Osteocyte (in vitro differentiated cells): ENCODE measurements at regions not wholly inside any gene's neighbourhood (a gene's known extent, or its start where the extent isn't known, plus 50 kb on each side); places are given as distances from the start of the nearest gene placed in this dataset.

ENCODE experiments used
- DNase-seq: peaks from one replicate; pipeline ENCODE4 v3.0.0; 2021; ENCODE audit warnings: mixed read lengths; ENCODE audit not compliant: unreplicated experiment; ENCODE audit errors: extremely low spot score
- H3K27ac Mint-ChIP-seq: one replicate; pipeline ENCODE4 v1.8.0; 2021; ENCODE audit warnings: mild to moderate bottlenecking, mixed read lengths; ENCODE audit not compliant: unreplicated experiment
- H3K27me3 Mint-ChIP-seq: one replicate; pipeline ENCODE4 v1.8.0; 2021; ENCODE audit warnings: mixed read lengths; ENCODE audit not compliant: unreplicated experiment
- H3K36me3 Mint-ChIP-seq: one replicate; pipeline ENCODE4 v1.8.0; 2021; ENCODE audit warnings: mixed read lengths; ENCODE audit not compliant: unreplicated experiment
- H3K4me1 Mint-ChIP-seq: one replicate; pipeline ENCODE4 v1.8.0; 2021; ENCODE audit warnings: mixed read lengths; ENCODE audit not compliant: unreplicated experiment
- H3K4me3 Mint-ChIP-seq: one replicate; pipeline ENCODE4 v1.8.0; 2021; ENCODE audit warnings: mild to moderate bottlenecking, moderate library complexity, mixed read lengths; ENCODE audit not compliant: unreplicated experiment
- H3K9me3 Mint-ChIP-seq: one replicate; pipeline ENCODE4 v1.8.0; 2021; ENCODE audit warnings: mixed read lengths; ENCODE audit not compliant: unreplicated experiment
- TF ChIP-seq, protein P1 (sequence below): fragments of 200-600 bp; sonication (generic); IDR thresholded peaks from 2 replicates; pipeline ENCODE4 v1.5.0; 2021; ENCODE audit warnings: antibody characterized with exemption, mild to moderate bottlenecking, moderate library complexity

- TF ChIP-seq, protein P1, sequence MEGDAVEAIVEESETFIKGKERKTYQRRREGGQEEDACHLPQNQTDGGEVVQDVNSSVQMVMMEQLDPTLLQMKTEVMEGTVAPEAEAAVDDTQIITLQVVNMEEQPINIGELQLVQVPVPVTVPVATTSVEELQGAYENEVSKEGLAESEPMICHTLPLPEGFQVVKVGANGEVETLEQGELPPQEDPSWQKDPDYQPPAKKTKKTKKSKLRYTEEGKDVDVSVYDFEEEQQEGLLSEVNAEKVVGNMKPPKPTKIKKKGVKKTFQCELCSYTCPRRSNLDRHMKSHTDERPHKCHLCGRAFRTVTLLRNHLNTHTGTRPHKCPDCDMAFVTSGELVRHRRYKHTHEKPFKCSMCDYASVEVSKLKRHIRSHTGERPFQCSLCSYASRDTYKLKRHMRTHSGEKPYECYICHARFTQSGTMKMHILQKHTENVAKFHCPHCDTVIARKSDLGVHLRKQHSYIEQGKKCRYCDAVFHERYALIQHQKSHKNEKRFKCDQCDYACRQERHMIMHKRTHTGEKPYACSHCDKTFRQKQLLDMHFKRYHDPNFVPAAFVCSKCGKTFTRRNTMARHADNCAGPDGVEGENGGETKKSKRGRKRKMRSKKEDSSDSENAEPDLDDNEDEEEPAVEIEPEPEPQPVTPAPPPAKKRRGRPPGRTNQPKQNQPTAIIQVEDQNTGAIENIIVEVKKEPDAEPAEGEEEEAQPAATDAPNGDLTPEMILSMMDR = no peak
- no peak for DNase-seq
- Mint-ChIP-seq H3K27me3 (no peaks in the 10 kb centered on the region), H3K4me3 (no peak overlapping the region), H3K4me1 (no peaks in the 10 kb centered on the region), H3K9me3 (peaks cover 4% of the 10 kb centered on the region), H3K36me3 (no peaks in the 10 kb centered on the region), H3K27ac (no peak overlapping the region)
Measured at GRCh38 chr2:82120115-82120514, 1815.6 kb upstream of the LRRTM1 start.

- Mint-ChIP-seq H3K9me3 (peaks cover 17% of the 10 kb centered on the region), H3K27me3 (no peaks in the 10 kb centered on the region), H3K4me3 (no peak overlapping the region), H3K4me1 (no peaks in the 10 kb centered on the region), H3K27ac (no peak overlapping the region), H3K36me3 (no peaks in the 10 kb centered on the region)
- TF ChIP-seq, protein P1 = no peak
- DNase-seq = no peak
Measured at GRCh38 chr2:82109418-82109817, 1804.9 kb upstream of the LRRTM1 start.

- Mint-ChIP-seq H3K36me3 (no peaks in the 10 kb centered on the region), H3K4me1 (no peaks in the 10 kb centered on the region), H3K9me3 (no peaks in the 10 kb centered on the region), H3K27ac (no peak overlapping the region), H3K27me3 (no peaks in the 10 kb centered on the region), H3K4me3 (no peak overlapping the region)
- DNase-seq = no peak
- TF ChIP-seq, protein P1 = no peak
Measured at GRCh38 chr2:82098617-82099016, 1794.1 kb upstream of the LRRTM1 start.

GRCh38 chr2:82089518-82089917 lies 1785.0 kb upstream of the LRRTM1 start:
- Mint-ChIP-seq H3K4me1 (no peaks in the 10 kb centered on the region), H3K36me3 (no peaks in the 10 kb centered on the region), H3K27me3 (no peaks in the 10 kb centered on the region), H3K9me3 (peaks cover 29% of the 10 kb centered on the region), H3K27ac (no peak overlapping the region), H3K4me3 (no peak overlapping the region)
- TF ChIP-seq, protein P1 = no peak
- no peak for DNase-seq

DNA sequence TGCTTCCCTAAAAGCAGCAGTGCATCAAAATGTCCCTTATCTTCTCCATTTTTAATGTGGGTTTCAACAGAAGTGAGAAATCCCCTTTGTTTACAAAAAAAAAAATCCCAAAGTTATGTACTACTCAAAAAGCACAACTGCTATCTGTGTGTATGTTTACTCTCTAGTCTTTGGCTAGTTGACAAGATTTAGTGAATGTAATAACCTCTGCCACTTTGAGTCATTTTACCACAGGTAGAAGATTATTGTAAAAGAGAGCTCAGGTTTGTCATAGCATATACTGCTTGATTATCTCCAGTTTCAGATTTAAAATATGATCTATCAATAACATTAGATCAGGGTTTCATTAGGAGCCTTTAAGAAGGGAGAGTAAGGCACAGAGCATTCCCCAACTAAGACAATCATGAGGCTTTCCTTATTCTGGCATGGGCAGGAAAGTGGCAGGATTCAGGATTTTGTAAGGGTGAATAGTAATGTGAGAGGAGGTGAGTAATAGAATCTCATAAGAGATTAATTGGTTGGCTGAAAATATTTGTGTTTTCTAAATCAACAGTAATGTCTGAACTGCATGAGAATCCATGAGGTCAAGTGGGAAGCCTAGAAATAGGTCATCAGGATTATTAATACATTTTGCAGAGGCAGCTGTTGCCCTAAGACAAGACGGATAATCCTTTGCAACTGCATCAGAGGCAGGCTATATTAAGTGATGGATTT lies 1780.3 kb upstream of the LRRTM1 start:
- Mint-ChIP-seq H3K4me3 (no peak overlapping the region), H3K4me1 (no peaks in the 10 kb centered on the region), H3K27ac (no peak overlapping the region), H3K36me3 (no peaks in the 10 kb centered on the region), H3K27me3 (no peaks in the 10 kb centered on the region), H3K9me3 (peaks cover 33% of the 10 kb centered on the region)
- no peak for DNase-seq
- TF ChIP-seq, protein P1 = no peak
